Testis (tissue), 2 donors: ENCODE measurements at regions not wholly inside any gene's neighbourhood (a gene's known extent, or its start where the extent isn't known, plus 50 kb on each side); places are given as distances from the start of the nearest gene placed in this dataset.
"Not testable (repeated sequence)": the region's sequence is repeated elsewhere in the genome, so short reads cannot be mapped to it uniquely, and the experiment has no call there.

Experiments
- DNase-seq: peaks from one replicate; pipeline ENCODE4 v3.0.0-alpha.2; 2019
- H3K27ac ChIP-seq, 2 donors: fragments of 200-600 bp; sonication (generic); one replicate each; pipeline ENCODE4 v1.5.1; 2019
- H3K27me3 ChIP-seq: fragments of 200-600 bp; sonication (generic); one replicate; pipeline ENCODE4 v1.5.1; 2019
- H3K36me3 ChIP-seq: fragments of 200-600 bp; sonication (generic); one replicate; pipeline ENCODE4 v1.5.1; 2017; ENCODE audit warnings: low read depth; ENCODE audit errors: missing control alignments
- H3K4me1 ChIP-seq: fragments of 200-600 bp; sonication (generic); one replicate; pipeline ENCODE4 v1.5.1; 2019
- H3K4me3 ChIP-seq, 2 donors: fragments of 200-600 bp; sonication (generic); one replicate each; pipeline ENCODE4 v1.5.1; 2017 to 2019
- H3K9me3 ChIP-seq: fragments of 200-600 bp; sonication (generic); one replicate; pipeline ENCODE4 v1.5.1; 2017
- POLR2A ChIP-seq: fragments of 450-650 bp; IDR thresholded peaks from one replicate; pipeline ENCODE4 v1.6.1; 2017; ENCODE audit warnings: antibody characterized with exemption, mild to moderate bottlenecking, moderate library complexity
- WGBS, 2 donors: methylation state at CpG; one replicate each; pipeline ENCODE4 v1.1.5; 2018; 5-methylcytosine and 5-hydroxymethylcytosine counted together
- intact Hi-C: fragments of 100-400 bp; cut with DNase I; formaldehyde crosslinking; loops from one replicate; pipeline ENCODE4 v1.15.1; 2023; ENCODE audit warnings: low total_unique reads
- TF ChIP-seq, protein P1 (sequence below), 3 experiments: fragments of 450-650 bp in 2 of 3; fragments of 200-600 bp in 1 of 3; sonication (generic) in 1 of 3; IDR thresholded peaks; one replicate each; pipeline ENCODE4 v1.5.1; 2016 to 2019; ENCODE audit warnings: antibody characterized with exemption in 3 of 3, mild to moderate bottlenecking in 2 of 3, moderate library complexity in 1 of 3

DNA sequence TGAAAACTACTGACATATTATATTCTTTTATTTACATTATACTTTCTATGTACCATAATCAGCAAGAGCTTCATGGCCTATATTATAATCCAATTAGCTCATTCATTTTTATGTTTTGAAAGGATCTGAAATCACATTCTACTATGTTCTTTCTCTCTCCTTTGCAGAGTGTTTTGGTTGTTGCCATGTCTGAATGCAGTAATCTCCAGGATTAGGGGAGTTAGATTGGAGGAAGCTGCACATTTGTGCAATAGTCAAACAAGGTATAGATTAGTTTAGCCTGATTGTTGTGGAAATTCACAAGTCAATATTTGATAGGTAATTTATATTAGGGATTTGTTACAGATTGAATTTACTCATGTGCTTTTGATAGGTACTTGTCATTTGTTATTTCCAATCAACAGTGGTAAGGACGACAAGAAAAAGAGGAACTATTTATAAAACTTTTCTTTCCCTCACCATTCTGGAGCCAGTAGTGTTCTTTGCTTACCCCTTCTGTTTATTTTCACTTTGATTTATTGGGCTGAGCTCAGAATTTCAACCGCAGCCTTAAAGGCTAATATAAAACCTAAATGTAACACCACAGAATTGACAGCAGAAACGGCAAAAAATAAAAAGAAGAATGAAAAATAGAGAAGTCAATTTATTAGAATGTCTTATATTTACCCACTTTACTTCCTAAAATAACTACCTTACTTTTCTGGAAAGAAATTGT, 597.0 kb downstream of the CHSY3 start:
- H3K9me3 ChIP-seq = no peaks in the 10 kb centered on the region
- H3K36me3 ChIP-seq = no peaks in the 10 kb centered on the region
- intact Hi-C loops = no loop called here
- DNase-seq = no peak
- H3K27me3 ChIP-seq = no peaks in the 10 kb centered on the region
- no peak for TF ChIP-seq POLR2A
- TF ChIP-seq, protein P1, sequence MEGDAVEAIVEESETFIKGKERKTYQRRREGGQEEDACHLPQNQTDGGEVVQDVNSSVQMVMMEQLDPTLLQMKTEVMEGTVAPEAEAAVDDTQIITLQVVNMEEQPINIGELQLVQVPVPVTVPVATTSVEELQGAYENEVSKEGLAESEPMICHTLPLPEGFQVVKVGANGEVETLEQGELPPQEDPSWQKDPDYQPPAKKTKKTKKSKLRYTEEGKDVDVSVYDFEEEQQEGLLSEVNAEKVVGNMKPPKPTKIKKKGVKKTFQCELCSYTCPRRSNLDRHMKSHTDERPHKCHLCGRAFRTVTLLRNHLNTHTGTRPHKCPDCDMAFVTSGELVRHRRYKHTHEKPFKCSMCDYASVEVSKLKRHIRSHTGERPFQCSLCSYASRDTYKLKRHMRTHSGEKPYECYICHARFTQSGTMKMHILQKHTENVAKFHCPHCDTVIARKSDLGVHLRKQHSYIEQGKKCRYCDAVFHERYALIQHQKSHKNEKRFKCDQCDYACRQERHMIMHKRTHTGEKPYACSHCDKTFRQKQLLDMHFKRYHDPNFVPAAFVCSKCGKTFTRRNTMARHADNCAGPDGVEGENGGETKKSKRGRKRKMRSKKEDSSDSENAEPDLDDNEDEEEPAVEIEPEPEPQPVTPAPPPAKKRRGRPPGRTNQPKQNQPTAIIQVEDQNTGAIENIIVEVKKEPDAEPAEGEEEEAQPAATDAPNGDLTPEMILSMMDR (IDR thresholded peaks at IDR 0.05) = no peak
- no peak overlapping the region for H3K27ac ChIP-seq
- no peak overlapping the region for H3K4me3 ChIP-seq
- WGBS, 2 donors = 37 to 41% methylated on average over 3 of the region's 3 CpGs
- no peaks in the 10 kb centered on the region for H3K4me1 ChIP-seq

DNA sequence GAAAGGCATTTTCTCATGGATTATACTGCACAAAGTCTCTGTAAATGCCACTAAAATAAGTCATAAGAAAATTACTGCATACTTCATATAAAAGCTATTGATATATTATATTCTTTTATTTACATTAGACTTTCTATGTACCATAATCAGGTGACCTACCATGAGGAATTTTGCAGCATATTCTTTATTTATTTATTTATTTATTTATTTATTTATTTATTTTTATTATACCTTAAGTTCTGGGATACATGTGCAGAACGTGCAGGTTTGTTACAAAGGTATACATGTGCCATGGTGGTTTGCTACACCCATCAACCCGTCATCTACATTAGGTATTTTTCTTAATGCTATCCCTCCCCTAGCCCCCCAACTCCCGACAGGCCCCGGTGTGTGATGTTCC, 596.2 kb downstream of the CHSY3 start:
- H3K4me1 ChIP-seq, intact Hi-C loops, H3K4me3 ChIP-seq, H3K27me3 ChIP-seq, H3K9me3 ChIP-seq, DNase-seq, H3K27ac ChIP-seq, H3K36me3 ChIP-seq: not testable (repeated sequence)
- 81 to 96% methylated on average over 4 of the region's 4 CpGs for WGBS, 2 donors

DNA sequence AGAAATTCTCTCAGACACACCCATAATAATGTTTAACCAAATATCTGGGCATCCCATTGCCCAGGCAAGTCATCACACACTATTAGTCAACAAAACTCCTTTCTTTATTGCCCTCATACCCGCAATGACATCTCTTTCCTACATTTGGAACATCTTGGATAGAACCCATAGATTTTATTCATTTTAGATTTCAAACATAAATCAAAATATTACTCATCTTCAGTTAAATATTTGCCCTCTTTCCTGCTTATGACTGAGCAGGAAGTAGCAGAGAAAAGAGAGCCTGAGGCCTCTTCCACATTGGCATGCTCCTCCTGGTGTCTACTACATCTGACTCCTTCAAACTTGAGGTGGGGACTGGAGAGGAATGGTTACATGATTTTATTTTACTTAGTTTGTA, 592.0 kb downstream of the CHSY3 start:
- intact Hi-C loops = no loop called here
- Histone ChIP-seq H3K27me3 (no peaks in the 10 kb centered on the region), H3K9me3 (no peaks in the 10 kb centered on the region), H3K27ac (no peak overlapping the region), H3K4me1 (no peaks in the 10 kb centered on the region), H3K4me3 (no peak overlapping the region), H3K36me3 (no peaks in the 10 kb centered on the region)
- WGBS, 2 donors = 95 to 98% methylated on average over 1 of the region's 1 CpG
- no peak for DNase-seq
- TF ChIP-seq POLR2A = no peak
- TF ChIP-seq, protein P1 (IDR thresholded peaks at IDR 0.05) = no peak

DNA sequence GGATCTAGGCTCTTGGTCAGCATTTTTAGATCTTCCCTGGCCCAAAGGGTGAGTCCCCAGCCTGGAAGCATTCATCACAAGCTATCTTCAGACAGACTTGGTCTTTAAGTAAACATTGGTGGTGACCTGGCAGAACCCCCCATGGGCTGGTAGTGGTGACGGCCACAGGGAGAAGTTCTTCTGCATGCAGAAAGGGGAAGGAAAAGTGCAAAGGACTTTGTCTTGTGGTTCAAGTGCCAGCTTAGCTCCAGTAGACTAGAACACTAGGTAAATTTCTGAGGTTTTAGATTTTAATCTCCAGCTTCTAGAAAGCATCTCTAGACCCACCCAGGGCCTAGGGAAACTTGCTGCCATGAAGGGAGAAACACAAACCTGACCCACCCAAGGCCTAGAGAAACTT, 584.0 kb downstream of the CHSY3 start:
- no peaks in the 10 kb centered on the region for H3K9me3 ChIP-seq
- H3K27me3 ChIP-seq = no peaks in the 10 kb centered on the region
- H3K4me3 ChIP-seq = no peak overlapping the region
- 80% methylated on average over 1 of the region's 1 CpG for WGBS, 2 donors
- intact Hi-C loops = no loop called here
- DNase-seq = no peak
- no peak overlapping the region for H3K27ac ChIP-seq
- H3K4me1 ChIP-seq = no peaks in the 10 kb centered on the region
- TF ChIP-seq, protein P1 (IDR thresholded peaks at IDR 0.05) = no peak
- TF ChIP-seq POLR2A = no peak
- H3K36me3 ChIP-seq = no peaks in the 10 kb centered on the region

DNA sequence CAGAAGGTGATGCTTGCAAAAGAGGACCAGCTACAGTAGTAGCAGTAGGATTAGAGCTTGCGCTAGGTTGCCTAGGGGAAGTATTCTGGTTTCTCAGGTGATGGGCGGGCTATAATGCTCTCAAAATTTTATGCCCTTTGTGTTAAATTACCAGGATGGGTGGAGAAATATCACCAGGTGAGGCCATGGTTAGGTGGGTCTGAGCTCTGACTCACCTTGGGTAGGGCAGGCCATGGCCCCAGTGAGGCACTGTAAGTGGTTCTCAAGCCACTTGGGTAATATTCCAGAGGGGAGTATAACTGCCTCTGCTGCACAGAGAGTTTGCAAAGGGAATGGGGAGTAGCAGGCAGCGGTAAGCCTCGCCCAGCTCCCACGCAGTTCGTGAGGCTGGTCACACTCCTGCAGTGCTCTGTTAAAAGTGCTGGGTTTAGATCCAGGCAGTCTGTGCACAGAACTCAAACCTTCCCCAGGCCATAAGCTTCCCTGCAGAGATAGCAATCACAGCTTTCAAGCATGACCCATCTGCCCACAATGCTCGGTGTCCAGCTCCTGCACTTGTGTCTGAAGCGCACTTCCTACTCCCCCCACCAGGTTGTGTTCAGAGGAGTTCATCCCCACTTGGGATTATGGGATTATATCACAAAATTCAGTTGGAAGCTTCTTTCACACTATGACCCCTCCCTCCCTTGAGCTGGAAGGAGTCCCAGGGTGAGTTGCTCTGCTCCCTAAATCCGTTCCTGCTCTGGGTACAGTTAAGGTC, 575.0 kb downstream of the CHSY3 start:
- Histone ChIP-seq H3K9me3 (no peaks in the 10 kb centered on the region), H3K4me3 (no peak overlapping the region), H3K36me3 (no peaks in the 10 kb centered on the region), H3K4me1 (no peaks in the 10 kb centered on the region), H3K27ac (no peak overlapping the region), H3K27me3 (no peaks in the 10 kb centered on the region)
- no peak for DNase-seq
- TF ChIP-seq, protein P1 (IDR thresholded peaks at IDR 0.05) = no peak
- TF ChIP-seq POLR2A = no peak
- intact Hi-C loops = no loop called here
- 75 to 81% methylated on average over 8 to 9 of the region's 9 CpGs for WGBS, 2 donors
